ENCODE measurements at regions not wholly inside any gene's neighbourhood (a gene's known extent, or its start where the extent isn't known, plus 50 kb on each side); places are given as distances from the start of the nearest gene placed in this dataset.
"Not testable (repeated sequence)": the region's sequence is repeated elsewhere in the genome, so short reads cannot be mapped to it uniquely, and the experiment has no call there.

DNA sequence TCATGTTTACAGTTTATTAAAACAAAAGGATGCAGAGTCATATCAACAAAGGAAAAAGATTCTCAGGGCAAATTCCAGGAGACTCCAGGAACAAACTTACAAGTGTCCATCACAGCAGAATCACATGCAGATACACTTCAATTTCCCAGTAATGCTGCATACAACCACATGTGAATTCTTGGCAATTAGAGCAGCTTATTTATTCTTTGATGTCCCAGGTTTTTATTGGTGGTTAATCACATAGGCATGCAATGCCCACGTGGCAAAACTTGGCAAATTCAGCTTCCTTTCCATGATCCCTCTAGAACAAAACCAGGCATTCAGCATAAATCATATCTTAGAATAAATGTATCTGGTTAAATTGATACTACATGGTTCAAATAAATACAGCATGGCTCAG lies 376.5 kb upstream of the ZNG1F start:
- TF ChIP-seq, protein P1, sequence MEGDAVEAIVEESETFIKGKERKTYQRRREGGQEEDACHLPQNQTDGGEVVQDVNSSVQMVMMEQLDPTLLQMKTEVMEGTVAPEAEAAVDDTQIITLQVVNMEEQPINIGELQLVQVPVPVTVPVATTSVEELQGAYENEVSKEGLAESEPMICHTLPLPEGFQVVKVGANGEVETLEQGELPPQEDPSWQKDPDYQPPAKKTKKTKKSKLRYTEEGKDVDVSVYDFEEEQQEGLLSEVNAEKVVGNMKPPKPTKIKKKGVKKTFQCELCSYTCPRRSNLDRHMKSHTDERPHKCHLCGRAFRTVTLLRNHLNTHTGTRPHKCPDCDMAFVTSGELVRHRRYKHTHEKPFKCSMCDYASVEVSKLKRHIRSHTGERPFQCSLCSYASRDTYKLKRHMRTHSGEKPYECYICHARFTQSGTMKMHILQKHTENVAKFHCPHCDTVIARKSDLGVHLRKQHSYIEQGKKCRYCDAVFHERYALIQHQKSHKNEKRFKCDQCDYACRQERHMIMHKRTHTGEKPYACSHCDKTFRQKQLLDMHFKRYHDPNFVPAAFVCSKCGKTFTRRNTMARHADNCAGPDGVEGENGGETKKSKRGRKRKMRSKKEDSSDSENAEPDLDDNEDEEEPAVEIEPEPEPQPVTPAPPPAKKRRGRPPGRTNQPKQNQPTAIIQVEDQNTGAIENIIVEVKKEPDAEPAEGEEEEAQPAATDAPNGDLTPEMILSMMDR (IDR thresholded peaks at IDR 0.05): not testable (repeated sequence)
- not testable (repeated sequence) for TF ChIP-seq POLR2A (IDR thresholded peaks at IDR 0.05)
